Coronary artery (tissue), 2 donors: ENCODE measurements at regions not wholly inside any gene's neighbourhood (a gene's known extent, or its start where the extent isn't known, plus 50 kb on each side); places are given as distances from the start of the nearest gene placed in this dataset.

Source experiments
- DNase-seq: peaks from one replicate; pipeline ENCODE4 v3.0.0-alpha.2; 2017; ENCODE audit warnings: low spot score
- H3K27ac ChIP-seq, 2 donors: fragments of 200-600 bp; sonication (generic); one replicate each; pipeline ENCODE4 v1.5.1; 2016 to 2019
- H3K4me3 ChIP-seq: fragments of 200-600 bp; sonication (generic); 2 replicates; pipeline ENCODE4 v1.5.1; 2016; ENCODE audit warnings: mild to moderate bottlenecking, moderate library complexity
- TF ChIP-seq, protein P1 (sequence below): fragments of 200-600 bp; sonication (generic); IDR thresholded peaks from one replicate; pipeline ENCODE4 v1.5.1; 2019; ENCODE audit warnings: antibody characterized with exemption

DNA sequence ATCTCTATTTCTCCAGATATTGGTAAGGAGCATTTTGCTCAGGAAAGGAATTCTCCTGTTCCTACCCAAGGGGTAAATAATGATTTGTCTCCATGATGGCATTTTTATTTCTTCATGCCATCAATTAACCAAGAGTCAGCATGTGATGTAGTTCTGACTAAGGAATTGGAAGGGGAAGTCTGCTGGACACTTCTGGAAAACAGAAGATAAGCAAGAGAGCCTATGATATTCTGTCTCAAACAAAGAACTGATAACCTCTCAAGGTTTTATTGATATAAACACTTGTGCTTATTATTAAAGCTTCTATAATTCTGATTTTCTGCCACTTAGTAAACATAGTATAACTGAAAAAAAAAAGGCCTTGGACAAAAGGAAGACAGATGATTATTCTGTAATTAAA is 673.0 kb upstream of the CHORDC1 start:
- TF ChIP-seq, protein P1, sequence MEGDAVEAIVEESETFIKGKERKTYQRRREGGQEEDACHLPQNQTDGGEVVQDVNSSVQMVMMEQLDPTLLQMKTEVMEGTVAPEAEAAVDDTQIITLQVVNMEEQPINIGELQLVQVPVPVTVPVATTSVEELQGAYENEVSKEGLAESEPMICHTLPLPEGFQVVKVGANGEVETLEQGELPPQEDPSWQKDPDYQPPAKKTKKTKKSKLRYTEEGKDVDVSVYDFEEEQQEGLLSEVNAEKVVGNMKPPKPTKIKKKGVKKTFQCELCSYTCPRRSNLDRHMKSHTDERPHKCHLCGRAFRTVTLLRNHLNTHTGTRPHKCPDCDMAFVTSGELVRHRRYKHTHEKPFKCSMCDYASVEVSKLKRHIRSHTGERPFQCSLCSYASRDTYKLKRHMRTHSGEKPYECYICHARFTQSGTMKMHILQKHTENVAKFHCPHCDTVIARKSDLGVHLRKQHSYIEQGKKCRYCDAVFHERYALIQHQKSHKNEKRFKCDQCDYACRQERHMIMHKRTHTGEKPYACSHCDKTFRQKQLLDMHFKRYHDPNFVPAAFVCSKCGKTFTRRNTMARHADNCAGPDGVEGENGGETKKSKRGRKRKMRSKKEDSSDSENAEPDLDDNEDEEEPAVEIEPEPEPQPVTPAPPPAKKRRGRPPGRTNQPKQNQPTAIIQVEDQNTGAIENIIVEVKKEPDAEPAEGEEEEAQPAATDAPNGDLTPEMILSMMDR = no peak
- Histone ChIP-seq H3K27ac (no peak overlapping the region), H3K4me3 (no peak overlapping the region)
- DNase-seq = no peak

DNA sequence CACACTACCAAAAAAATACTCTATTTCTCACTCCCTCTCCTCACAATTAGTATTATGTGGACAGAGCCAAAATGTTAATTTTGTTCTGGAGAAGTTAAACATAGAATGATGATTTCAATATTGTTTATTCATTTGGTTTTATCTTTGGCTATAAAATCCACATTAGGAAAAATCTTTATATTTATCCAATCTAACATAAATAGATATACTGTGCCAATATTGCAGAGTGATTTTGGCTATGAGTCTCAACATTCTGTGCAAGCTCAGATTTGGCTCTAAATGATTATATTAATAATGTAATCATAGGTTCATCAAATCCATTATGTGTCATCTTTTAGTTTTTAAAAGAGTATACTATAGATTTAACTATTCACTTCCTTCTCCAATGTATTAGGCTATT is 667.5 kb upstream of the CHORDC1 start:
- Histone ChIP-seq H3K4me3 (no peak overlapping the region), H3K27ac (no peak overlapping the region)
- no peak for DNase-seq
- TF ChIP-seq, protein P1 = no peak

DNA sequence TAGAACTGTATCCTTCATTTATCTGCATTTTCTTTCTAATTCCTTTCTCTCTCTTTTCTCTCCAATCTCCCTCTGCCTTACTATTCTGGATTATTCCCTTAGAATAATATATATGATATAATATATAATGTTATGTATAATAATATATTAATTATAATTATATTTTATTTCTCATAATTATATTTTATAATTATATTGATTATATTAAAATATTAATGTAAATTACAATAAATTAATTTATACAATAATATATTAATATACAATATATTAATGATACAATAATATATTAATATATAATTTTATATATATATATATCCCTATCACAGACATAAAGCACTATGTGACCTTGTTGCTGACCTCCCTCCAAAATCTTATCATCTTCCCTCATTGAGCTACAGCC is 661.3 kb upstream of the CHORDC1 start:
- TF ChIP-seq, protein P1 = no peak
- Histone ChIP-seq H3K4me3 (no peak overlapping the region), H3K27ac (no peak overlapping the region)
- DNase-seq = no peak

DNA sequence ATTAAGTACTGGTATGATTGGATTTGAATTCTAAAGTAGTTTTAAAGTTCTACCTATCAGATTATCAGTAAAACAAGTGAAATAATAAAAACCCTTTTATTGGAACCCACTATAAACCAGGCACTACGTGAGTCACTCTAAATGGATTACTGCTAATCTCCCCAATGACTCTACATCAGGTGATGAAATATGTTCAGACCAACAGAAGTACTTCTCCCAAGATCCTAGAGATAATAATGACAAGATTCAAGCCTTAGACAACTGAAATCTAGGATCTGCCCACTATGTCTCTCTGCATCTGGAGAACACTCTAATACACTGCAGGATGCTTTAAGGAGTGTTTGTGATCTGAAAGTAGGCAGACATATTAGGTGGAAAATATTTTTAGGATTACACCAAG is 652.1 kb upstream of the CHORDC1 start:
- TF ChIP-seq, protein P1 = no peak
- DNase-seq = no peak
- no peak overlapping the region for H3K27ac ChIP-seq
- no peak overlapping the region for H3K4me3 ChIP-seq

DNA sequence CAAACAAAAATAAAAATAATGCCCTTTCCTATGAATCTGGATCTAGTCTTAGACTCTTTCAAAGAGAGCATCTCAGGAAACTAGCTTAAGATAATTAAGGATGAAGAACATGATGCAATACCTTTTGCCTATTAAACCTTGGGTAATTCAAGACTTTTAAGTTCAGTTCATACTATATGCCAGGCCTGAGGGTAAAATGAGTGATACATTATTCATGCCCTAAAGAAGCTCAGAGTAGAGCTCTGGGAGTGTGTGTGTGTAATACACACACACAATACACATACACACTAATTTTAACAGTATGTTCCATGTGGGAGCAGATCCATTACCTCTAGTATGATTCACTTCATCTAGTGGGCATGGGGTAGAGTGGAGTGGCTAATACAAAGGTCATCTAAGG is 651.4 kb upstream of the CHORDC1 start:
- DNase-seq = no peak
- Histone ChIP-seq H3K27ac (no peak overlapping the region), H3K4me3 (no peak overlapping the region)
- TF ChIP-seq, protein P1 = no peak

DNA sequence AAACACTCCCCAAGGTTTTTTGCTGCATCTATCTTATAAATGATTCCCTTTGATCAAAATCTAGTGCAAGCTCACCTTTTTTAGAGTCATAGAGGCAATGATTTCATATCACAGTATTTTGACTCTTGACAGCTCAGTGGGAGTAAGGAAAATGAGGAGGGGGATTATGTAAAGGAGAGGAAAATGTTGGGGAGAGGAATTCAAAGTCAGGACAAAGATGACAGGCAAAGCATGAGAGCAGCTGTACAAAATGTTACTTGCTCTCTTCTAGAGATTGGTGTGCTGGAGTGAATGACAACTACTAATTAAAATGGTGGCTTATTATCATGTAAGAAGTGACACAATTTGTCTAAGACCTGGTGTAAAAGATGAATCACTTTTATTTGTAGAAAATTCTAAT is 644.6 kb upstream of the CHORDC1 start:
- no peak for DNase-seq
- Histone ChIP-seq H3K27ac (no peak overlapping the region), H3K4me3 (no peak overlapping the region)
- TF ChIP-seq, protein P1 = no peak

DNA sequence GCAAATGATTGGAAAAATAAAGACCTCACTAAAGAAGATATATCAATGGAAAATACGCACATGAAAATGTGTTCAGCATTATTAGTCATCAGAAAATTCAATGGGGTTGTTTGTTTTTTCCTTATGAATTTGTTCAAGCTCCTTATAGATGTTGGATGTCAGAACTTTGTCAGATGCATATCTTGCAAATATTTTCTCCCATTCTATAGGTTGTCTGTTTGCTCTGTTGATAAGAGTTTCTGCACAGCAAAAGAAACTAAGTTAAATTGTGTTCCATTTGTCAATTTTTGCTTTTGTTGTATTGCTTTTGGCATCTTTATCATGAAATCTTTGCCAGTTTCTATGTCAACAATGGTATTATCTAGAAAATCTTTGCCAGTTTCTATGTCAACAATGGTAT is 633.9 kb upstream of the CHORDC1 start:
- TF ChIP-seq, protein P1 = no peak
- DNase-seq = no peak
- H3K4me3 ChIP-seq = no peak overlapping the region
- no peak overlapping the region for H3K27ac ChIP-seq
